Spleen (tissue), 7 donors: ENCODE measurements at regions not wholly inside any gene's neighbourhood (a gene's known extent, or its start where the extent isn't known, plus 50 kb on each side); places are given as distances from the start of the nearest gene placed in this dataset.

Experiments
- CTCF ChIP-seq, 11 experiments: fragments of 200-600 bp in 7 of 11; fragments of 450-650 bp in 4 of 11; sonication (generic) in 4 of 11; IDR thresholded peaks in 8 of 11; conservative IDR thresholded peaks in 3 of 11; 1 replicate in 7 of 11; 2 replicates in 4 of 11; pipeline versions ENCODE4 v1.4.0 to v1.8.0; 2016 to 2021; ENCODE audit warnings: antibody characterized with exemption in 11 of 11, inconsistent platforms in 4 of 11, mild to moderate bottlenecking in 1 of 11
- POLR2AphosphoS5 ChIP-seq, 3 donors: sonication (generic); formaldehyde crosslinking; IDR thresholded peaks; one replicate each; pipeline ENCODE4 v1.5.1; 2017; ENCODE audit warnings: antibody characterized with exemption in 3 of 3
- donor health status: DM: no; HTN: no; CAD: no; lungs with moderate emphysema.
- donor health status: DM: no; HTN: no; CAD: no.
- donor health status: DM: no; HTN: no; CAD: no.

GRCh38 chr7:82678259-82678658 lies 234.7 kb upstream of the CACNA2D1 start:
- no peak for TF ChIP-seq CTCF (IDR thresholded peaks at IDR 0.05 in 8 of 11, conservative IDR thresholded peaks at IDR 0.05 in 3 of 11)
- TF ChIP-seq POLR2AphosphoS5 (IDR thresholded peaks at IDR 0.05) = no peak
